ENCODE measurements at regions not wholly inside any gene's neighbourhood (a gene's known extent, or its start where the extent isn't known, plus 50 kb on each side); places are given as distances from the start of the nearest gene placed in this dataset.

DNA sequence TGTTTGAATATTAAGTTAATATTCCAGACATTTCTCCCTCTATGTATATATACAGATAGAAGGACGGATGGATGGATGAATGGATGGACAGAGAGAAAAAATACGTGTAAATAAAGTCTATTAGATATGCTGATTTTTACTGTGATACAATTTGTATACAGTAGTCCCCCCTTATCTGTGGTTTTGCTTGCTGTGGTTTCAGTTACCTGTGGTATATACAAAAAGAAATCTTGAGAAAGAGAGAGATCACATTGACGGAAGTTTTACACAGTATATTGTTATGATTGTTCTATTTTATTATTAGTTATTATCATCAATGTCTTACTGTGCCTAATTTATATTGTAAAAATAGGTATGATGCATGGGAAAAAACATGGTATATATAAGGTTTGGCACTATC is 290.2 kb downstream of the UTRN start:
- Histone ChIP-seq H3K14ac (ENCODE audit: insufficient read depth, low read length) (no peak overlapping the region), H2AK5ac (ENCODE audit: insufficient read length, low read length) (no peak overlapping the region), H2BK12ac (ENCODE audit: insufficient read length, low read depth, low read length) (no peak overlapping the region), H4K8ac (replicated peaks; ENCODE audit: insufficient read length, low read depth, low read length) (no peak overlapping the region), H3K56ac (ENCODE audit: insufficient read length, low read depth, low read length) (no peak overlapping the region), H2BK15ac (ENCODE audit: low read depth, low read length) (no peak overlapping the region), H3K9me3 (ENCODE audit: control insufficient read depth, low read depth, low read length) (no peaks in the 10 kb centered on the region), H3K4ac (ENCODE audit: low read depth, low read length) (no peak overlapping the region), H3K18ac (ENCODE audit: insufficient read length, low read depth, low read length) (no peak overlapping the region), H4K20me1 (ENCODE audit: control insufficient read depth, insufficient read depth, insufficient read length) (no peaks in the 10 kb centered on the region), H2BK120ac (ENCODE audit: low read depth, low read length, poor library complexity, severe bottlenecking) (no peak overlapping the region), H3K23me2 (ENCODE audit: insufficient read length, low read depth, low read length, poor library complexity, severe bottlenecking) (no peaks in the 10 kb centered on the region), H2BK5ac (ENCODE audit: insufficient read length, low read length) (no peak overlapping the region), H3T11ph (ENCODE audit: low read length) (no peak overlapping the region), H3K4me2 (ENCODE audit: insufficient read depth, insufficient read length, low read length) (no peak overlapping the region), H3K9ac (ENCODE audit: extremely low read depth, insufficient read length, low read length) (no peak overlapping the region), H2BK20ac (ENCODE audit: low read depth, low read length, poor library complexity, severe bottlenecking) (no peak overlapping the region), H4K5ac (ENCODE audit: insufficient read length, low read depth, low read length) (no peak overlapping the region), H3K79me2 (ENCODE audit: insufficient read depth, low read length) (no peaks in the 10 kb centered on the region), H3K79me1 (ENCODE audit: insufficient read depth, low read depth, low read length, poor library complexity, severe bottlenecking) (no peaks in the 10 kb centered on the region), H3K23ac (ENCODE audit: insufficient read length, low read depth, low read length) (no peak overlapping the region), H4K91ac (ENCODE audit: insufficient read length, low read depth, low read length) (no peak overlapping the region), H3K4me1 (ENCODE audit: insufficient read depth, low read length) (no peaks in the 10 kb centered on the region), H2AFZ (ENCODE audit: low read length) (no peak overlapping the region), H3K27me3 (ENCODE audit: insufficient read depth, low read length) (no peaks in the 10 kb centered on the region), H3K27ac (ENCODE audit: insufficient read length, low read depth, low read length) (no peak overlapping the region)
- TF ChIP-seq, protein P1, sequence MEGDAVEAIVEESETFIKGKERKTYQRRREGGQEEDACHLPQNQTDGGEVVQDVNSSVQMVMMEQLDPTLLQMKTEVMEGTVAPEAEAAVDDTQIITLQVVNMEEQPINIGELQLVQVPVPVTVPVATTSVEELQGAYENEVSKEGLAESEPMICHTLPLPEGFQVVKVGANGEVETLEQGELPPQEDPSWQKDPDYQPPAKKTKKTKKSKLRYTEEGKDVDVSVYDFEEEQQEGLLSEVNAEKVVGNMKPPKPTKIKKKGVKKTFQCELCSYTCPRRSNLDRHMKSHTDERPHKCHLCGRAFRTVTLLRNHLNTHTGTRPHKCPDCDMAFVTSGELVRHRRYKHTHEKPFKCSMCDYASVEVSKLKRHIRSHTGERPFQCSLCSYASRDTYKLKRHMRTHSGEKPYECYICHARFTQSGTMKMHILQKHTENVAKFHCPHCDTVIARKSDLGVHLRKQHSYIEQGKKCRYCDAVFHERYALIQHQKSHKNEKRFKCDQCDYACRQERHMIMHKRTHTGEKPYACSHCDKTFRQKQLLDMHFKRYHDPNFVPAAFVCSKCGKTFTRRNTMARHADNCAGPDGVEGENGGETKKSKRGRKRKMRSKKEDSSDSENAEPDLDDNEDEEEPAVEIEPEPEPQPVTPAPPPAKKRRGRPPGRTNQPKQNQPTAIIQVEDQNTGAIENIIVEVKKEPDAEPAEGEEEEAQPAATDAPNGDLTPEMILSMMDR (conservative IDR thresholded peaks at IDR 0.05): no peak
- H3K4me1 Mint-ChIP-seq: peaks cover 0 to 3% of the 10 kb centered on the region in 2 experiments; a peak in 1 of 4 replicates
- no peaks in the 10 kb centered on the region; a peak in 1 of 5 replicates for H3K9me3 Mint-ChIP-seq
- DNase-seq: no peak
- H3K27ac Mint-ChIP-seq: no peak overlapping the region
- H3K36me3 Mint-ChIP-seq (ENCODE audit: insufficient read depth in 1 of 3, low read depth in 3 of 3): peaks cover 2 to 16% (median 12%) of the 10 kb centered on the region in 3 experiments; a peak in 5 of 7 replicates
- no peaks in the 10 kb centered on the region for H3K27me3 Mint-ChIP-seq (ENCODE audit: low read depth)
- no CpG with 5 or more reads among the region's 3 CpGs for WGBS (ENCODE audit: extremely low coverage, insufficient read length, low lambda C conversion rate)
- H3K4me3 Mint-ChIP-seq: no peak overlapping the region

Measured in H9 (cell line).